DND-41 (cell line): ENCODE measurements at regions not wholly inside any gene's neighbourhood (a gene's known extent, or its start where the extent isn't known, plus 50 kb on each side); places are given as distances from the start of the nearest gene placed in this dataset.

Experiments used
- CTCF ChIP-seq: IDR thresholded peaks from 2 replicates; pipeline ENCODE4 v1.5.1; 2012; ENCODE audit warnings: borderline replicate concordance, low read length, moderate library complexity, mild to moderate bottlenecking; ENCODE audit not compliant: poor library complexity, severe bottlenecking; ENCODE audit errors: extremely low read depth
- EZH2 ChIP-seq: IDR thresholded peaks from 3 replicates; pipeline ENCODE4 v1.6.1; 2012; ENCODE audit warnings: borderline replicate concordance, low read depth, mild to moderate bottlenecking, moderate library complexity, low read length, inconsistent platforms; ENCODE audit not compliant: severe bottlenecking

DNA sequence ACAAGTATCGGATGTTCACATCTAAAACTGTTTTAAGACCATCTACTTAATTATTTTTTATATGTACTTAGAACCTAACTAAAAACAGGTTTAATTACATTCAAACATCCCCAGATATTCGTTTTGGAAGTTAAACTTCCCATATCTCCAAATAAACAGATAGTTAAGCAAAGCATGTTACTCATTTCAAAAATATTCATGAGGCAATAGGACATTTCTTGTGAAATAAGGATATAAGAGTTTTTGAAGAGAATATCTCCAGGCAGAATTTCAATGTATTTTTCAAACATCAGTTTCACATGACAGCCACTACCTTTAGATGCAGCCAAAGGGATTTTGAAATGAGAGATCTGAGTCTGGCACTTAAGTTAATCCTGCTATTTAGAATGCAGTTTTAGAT is 697.5 kb downstream of the SLITRK1 start:
- TF ChIP-seq EZH2, result no peak
- TF ChIP-seq CTCF, result no peak
